GM18858 (cell line): ENCODE measurements at regions not wholly inside any gene's neighbourhood (a gene's known extent, or its start where the extent isn't known, plus 50 kb on each side); places are given as distances from the start of the nearest gene placed in this dataset.

ENCODE experiments used
- ATAC-seq: cut with Tn5 transposase; IDR thresholded peaks from one replicate; pipeline ENCODE4 v1.9.1; 2021; ENCODE audit not compliant: unreplicated experiment

DNA sequence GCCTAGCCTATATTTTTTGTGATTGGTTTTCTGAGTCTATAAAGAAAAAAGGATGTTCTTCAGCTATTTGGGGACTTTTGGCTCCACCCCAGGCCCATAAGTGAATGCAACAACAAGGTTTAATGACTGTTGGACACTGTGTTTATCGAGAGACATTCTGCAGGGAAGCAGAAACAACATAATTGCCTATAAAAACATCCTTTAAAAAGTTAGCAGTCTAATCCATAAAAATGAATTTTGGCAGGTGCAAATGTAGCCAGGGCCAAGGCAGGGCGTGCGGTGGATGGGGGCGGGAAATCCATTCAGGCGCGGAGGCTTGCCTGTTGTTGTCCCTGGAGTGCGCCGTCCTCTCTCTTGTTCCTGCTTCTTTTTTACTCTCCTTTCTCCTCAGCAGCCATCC is 99.3 kb downstream of the PAX1 start:
- ATAC-seq = no peak

DNA sequence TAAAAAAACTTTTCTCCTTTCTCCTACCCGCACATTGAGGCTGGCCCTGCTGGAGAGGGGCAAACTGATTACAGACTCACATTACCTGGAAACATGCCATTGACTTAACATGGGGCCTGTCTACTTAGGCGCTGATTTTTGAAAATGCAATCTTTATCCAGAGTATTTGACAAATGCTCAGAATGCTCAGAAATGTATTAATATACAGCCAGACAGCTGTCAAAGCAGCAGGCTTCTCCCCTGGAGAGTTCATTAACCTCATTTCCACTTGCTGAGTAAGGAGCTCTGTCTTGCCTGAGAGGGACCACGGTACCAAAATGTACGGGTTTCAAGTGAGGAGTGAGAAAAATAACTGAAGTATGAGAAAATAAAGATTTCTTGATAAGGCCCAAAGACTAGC is 95.7 kb downstream of the PAX1 start:
- no peak for ATAC-seq

DNA sequence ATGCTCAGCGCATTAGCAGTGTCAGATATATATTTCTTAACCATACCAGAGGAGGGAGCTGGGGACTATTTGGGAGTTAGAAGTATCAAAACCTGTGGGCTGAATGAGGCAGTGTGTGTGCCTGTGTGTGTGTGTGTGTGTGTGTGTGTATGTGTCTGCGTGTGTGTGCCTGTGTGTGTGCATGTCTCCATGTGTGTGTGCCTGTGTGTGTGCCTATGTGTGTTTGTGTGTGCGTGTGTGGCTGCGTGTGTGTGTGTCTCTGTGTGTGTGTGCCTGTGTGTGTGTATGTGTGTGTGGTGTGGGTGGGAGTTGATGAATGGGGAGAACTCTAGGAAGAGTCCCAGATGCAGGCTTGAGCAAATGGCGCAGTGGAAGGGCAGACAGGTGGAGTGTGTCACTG is 92.9 kb downstream of the PAX1 start:
- ATAC-seq = no peak

DNA sequence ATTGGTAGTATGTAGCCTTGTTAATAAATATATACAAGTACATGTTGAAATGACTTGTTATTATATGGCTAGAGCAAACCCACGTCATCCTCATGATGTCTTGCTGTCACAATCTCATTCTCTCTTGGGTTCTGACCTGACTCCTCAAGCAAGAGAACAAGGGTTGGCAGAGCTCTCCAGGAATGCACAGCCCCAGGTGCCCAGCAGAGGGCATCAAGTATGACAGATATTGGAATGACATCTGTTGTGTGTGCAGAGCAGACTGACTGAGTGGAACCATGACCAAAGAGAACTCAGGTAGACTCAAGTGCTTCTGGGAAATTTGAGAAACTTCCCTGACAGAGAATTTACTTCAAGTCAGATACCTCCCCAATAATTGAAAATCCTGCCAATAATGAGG is 90.6 kb downstream of the PAX1 start:
- ATAC-seq = no peak

DNA sequence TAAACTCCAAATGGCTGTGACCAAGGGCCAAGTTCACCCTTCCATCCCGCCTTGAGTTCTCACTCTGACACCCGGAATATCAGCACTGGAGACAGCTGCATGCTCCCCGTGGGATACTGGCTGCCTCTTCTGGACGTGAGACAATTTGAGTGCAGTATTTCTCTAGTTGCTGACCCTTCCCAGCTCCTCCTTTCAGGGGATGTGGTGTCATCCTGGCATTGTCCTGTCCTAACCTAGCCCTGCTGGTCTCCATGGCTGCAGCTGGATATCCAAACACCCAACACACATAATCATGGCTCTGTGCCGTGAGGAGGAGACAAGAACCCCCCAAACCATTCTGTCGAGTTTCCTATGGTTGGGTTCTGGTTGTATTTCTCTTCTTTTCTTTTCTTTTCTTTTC is 82.6 kb downstream of the PAX1 start:
- ATAC-seq = no peak

DNA sequence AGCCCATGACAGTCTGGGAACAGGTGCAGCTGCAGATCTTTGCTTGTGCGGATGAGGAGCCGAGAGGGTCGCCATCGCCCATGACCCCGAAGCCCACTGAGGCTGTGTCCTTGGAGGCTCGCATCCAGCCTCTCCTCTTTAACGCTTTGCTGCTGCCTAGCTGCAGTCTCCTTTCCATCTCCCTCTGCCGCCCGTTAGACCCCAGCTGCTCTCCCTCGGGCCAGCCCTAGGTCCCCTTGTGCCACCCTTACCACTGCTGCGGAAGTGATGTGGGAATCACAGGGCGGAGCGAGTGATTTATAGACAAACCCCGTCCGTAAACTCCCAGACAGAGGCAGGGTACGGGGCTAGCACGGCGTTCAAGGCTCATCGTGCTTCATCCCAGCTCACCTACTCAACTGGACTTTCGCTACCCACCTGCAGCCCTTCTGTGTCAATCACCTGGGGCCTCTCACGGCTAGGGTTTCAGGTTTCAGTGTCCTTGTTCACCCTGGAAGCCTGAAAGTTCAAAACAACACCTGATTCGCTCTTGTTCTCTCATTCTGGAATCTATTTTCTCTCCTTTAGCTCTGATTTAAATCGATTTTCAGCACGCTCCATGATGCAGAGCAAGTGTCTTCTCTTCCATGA is 76.1 kb downstream of the PAX1 start:
- no peak for ATAC-seq

DNA sequence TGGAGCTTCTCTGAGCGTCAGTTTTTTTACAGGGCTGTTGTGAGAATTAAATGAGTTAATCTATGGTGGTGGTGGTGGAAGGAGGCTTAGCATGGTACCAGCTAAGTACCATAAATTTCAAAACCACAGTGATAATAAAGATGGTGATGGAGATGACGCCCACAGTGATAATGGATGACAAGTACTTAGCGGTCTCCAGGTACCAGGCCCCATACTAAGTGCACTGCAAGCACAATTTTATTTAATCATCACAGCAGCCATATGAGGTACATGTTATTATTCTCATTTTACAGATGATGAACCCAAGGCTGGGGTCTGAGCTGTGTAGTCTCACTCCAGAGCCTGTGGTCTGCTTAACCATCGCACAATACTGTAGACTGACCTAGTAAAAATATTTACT is 75.1 kb downstream of the PAX1 start:
- no peak for ATAC-seq
